ENCODE measurements at regions not wholly inside any gene's neighbourhood (a gene's known extent, or its start where the extent isn't known, plus 50 kb on each side); places are given as distances from the start of the nearest gene placed in this dataset.

DNA sequence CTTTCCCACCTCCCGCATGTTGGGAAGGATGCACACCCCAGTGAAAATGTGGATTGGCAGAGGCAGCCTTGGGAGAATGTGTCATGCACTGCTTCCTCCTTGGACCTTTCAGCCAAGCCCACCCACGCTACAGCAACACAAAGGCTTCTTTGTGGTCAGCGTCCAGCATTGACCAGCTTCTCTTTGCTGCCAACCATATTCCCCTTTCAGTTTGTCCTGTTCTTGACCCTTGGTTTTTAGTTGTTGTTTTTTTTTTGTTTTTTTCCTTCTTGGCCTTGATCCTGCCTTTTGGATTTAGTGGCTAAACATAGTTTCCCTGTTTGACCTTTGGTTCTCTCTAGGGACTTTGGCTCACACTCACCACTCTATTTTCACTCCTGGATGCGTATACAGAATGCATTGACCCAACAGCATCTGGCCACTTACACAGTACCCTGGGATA, 573.6 kb downstream of the INSC start:
- DNase-seq (ENCODE audit: low read depth in 2 of 2, low spot score in 1 of 2) = no peak

DNA sequence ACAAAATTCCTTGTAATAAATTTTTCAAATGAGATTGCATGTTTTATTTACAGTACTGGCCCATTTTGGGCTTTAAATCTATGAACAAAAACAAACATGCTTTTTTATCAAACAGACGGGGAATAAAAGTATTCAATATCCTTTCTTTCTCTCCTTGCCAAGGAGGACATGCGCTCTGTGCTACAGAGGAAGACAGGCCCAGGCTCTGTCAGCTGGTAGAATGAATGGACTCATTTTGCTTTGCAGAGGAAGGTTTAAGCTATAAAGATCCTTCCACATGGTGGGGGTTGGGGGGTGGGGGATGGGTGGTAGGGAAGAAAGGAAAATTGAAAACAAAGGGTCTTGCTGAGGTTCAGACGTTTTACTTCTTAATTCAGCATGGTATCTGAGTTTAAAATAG, 575.6 kb downstream of the INSC start:
- no peak for DNase-seq (ENCODE audit: low read depth in 2 of 2, low spot score in 1 of 2)

DNA sequence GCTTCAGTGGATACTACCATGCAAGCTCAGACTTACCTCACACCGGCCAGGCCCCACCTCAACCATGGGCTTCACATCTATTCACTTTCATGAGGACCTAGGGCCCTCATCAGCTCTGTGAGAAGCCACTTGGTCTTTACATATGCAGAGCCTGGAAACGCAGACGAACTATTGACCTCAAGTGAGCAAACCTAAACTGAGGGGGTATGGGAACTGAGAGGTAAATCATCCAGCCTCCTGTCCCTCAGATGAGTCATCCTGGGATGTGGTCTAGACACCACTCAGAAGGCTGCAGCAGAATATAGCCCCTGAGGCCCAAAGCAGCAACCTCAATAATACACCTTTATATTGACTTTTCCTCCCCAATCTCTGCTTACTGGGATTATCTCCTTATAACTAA, 578.0 kb downstream of the INSC start:
- DNase-seq (ENCODE audit: low read depth in 2 of 2, low spot score in 1 of 2) = no peak

DNA sequence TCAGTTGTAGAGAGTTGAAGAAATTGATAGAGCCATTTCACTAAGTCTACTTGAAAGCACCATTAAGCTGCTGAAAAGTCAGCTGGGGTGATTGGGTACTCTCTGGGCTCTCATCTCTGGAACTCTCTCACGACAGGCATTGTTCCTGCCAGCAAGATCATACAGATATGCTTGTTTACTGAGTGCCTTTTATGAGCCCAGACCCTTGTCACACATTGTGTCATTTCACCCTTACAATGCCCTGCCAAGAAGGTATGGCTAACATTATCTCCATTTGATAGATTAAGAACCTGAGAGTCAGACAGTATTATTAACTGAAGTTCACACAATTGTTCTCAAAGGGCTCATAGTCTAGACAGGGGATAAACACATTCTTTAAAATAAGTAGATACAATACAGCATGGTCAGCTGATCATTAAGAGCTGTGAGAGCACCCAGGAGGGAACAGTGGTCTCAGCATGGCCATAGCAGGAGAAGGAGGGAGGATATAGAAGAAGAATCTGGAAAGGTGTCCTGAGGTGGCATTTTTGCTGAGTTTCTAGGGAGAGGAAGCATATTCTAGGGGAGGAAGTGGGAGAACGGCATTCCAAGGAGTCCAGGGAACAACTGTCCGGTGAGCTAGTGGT, 580.5 kb downstream of the INSC start:
- no peak for DNase-seq (ENCODE audit: low read depth in 2 of 2, low spot score in 1 of 2)

DNA sequence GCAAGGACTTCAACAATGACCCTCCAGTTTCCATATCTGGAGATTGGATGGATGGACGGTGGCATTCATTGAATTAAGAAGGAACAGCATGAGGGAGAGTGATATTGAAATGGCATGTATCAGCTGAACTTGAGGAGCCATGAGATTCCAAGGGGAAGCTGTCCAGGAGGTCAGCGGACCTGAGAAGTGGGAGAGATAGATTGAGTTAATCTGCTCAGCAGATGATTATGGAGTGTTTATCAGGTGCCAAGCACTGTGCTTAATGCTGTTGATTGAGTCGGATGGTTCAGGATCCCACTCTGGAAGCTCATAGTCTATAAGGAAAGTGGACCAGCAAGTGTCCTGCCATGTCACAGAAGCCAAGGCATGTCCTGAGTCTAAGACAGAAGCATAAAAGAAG, 581.3 kb downstream of the INSC start:
- no peak for DNase-seq (ENCODE audit: low read depth in 2 of 2, low spot score in 1 of 2)

DNA sequence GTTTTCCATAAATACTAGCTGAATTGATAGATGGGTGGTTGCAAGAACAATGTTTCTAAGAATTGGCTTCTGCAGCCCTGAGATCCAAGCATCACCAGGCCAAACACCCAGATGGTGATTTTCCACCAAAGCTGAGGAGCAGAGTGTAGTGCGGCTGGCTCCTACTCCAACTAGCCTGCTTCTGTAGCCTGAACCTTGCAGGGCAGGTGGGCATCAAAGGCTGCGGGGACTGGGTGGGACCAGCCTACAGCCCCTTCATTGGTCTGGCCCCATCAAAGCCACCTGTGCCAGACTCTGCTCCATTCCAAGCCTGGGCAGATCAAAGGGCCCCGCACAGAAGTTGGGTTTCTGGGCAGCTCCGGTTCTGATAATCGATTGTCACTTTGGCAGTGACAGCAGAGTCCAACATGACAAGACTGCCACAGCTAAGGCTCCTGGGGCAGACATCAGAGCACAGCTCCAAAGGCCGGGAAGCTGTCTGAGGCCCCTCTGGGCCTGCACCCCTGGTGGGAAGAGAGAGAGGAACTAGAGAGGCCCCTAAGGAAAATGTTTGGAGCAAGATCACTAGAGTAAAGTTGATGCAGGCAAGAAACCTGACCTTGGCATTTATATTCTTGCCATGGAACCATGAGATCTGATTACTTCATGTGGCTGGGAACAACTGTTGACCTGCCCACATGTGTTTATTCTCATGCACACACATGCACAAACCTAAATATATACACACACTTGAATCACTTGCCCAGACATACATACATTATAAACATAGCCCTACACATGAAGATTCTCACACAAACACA, 582.9 kb downstream of the INSC start:
- no peak for DNase-seq (ENCODE audit: low read depth in 2 of 2, low spot score in 1 of 2)

DNA sequence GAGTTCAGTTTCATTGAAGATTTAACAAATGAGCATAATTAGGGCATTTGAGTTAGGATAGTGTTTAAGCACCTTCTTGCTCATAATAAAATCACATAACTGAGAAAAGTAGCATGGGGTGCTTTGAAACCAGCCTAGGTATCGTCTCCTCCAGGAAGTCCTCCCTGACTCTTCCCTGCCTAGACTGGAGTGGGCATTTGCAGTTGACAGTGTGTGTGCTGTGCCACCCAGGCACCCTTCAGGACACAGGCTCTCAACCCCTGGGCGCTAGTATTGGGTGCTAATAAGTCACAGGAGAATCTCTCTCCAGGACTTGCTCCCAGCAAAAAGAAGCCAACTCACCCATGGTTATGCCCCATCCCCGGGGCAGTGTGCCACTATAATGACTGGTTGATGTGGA, 584.1 kb downstream of the INSC start:
- DNase-seq (ENCODE audit: low read depth in 2 of 2, low spot score in 1 of 2) = no peak

DNA sequence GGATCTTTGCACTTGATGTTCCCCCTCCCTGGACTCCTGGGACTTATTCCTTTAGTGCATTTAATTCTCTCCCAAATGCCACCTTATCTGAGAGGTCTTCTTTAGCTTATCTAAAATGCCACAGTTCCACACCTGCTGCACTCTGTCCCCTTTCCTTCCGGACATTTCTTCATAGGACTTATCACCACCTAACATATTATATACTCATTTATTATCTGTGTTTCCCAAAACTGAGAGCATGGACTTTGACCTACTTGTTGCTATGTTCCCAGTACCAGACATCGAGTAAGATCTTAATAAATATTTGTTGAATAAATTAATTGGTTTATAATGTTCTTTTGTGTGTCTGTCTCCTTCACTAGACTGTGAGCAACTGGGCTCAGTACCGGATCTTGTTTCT, 585.3 kb downstream of the INSC start:
- no peak for DNase-seq (ENCODE audit: low read depth in 2 of 2, low spot score in 1 of 2)

DNA sequence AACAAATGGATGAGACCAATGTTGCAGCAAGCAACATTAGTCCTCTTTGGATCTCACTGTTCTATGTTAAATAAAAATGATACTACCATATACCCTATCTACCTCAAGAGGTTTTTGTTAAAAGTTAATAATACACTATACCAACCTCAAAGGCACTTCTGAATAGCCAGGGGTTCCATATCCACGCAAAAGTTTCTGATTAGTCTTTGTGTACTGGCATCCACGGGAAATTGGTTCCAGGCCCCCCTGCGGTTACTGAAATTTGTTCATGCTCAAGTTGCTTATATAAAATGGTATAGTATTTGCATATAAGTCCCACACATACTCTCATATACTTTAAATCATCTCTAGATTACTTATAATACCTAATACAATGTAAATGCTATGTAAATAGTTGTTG, 585.7 kb downstream of the INSC start:
- no peak for DNase-seq (ENCODE audit: low read depth in 2 of 2, low spot score in 1 of 2)

DNA sequence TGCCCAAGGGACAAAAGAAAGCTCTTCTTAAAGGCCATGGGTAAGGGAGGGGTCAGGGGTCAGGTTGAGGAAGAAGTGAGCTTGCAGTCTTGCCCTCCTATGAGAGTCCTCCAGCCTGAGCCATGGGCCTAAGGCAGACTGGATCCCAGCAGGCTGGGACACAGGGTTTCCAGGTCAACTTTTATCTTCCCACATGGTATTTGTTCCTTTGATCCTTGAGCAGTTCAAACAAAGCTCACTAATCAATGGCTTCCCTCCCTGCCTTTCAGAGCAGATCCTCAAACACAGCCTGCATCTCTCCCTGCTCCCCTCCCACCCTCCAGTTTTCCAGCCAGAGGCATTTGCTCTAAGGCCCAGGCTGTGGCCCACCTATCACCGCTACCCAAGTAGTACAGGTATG, 589.3 kb downstream of the INSC start:
- DNase-seq (ENCODE audit: low read depth in 2 of 2, low spot score in 1 of 2) = no peak

DNA sequence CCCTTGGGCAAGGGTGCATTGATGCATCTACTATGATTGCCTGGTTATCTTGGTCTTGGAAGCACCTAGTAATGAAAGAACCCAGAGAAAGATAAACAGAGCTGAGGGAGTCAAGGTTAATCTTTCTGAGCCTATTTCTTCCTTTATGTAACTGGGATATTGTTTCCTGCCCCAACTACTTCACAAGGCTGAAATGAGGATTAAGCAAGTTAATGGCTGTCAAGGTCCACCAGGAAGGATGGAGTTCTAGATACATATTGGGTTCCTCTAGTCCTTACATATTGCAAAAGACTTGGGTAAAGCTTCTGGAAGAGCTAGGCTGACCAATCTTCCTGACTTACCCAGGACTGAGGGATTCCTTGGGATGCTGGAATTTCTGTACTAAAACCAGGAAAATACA, 589.8 kb downstream of the INSC start:
- DNase-seq (ENCODE audit: low read depth in 2 of 2, low spot score in 1 of 2) = no peak

DNA sequence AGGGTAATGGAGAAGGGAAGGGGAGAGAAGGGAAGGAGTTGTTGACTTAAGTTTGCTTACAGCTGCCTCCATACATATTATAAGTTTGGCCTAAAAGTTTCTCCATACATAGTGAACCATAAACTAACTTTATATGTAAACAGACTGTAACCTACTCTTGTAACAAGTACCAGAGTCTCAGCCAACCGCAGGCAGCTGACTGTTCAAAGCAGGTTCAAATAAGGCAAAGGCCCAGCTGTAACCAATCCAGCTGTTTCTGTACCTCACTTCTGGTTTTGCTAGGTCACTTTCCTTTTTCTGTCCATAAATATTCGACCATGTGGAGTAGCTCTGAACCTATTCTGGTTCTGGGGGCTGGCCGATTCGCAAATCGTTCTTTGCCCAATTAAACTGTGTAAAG, 591.2 kb downstream of the INSC start:
- DNase-seq (ENCODE audit: low read depth in 2 of 2, low spot score in 1 of 2) = no peak

DNA sequence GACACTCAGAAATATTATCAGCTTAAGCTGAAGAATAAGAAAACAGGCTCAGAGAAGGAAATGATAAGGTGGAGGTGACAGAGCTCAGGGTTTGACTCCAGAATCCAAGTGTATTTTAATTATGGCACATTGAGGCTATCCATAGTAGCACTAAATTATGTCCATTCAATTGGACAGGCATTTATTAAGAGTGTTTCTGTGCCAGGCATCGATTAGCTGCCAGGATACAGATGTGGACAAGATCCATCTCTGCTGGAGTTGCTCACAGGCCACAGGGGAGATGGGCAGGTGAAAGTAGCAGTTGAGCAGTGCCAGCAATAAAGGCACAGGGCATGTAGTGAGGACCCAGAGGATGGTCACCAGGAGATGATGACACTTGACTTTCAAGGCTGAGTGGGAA, 592.5 kb downstream of the INSC start:
- DNase-seq (ENCODE audit: low read depth in 2 of 2, low spot score in 1 of 2) = no peak

DNA sequence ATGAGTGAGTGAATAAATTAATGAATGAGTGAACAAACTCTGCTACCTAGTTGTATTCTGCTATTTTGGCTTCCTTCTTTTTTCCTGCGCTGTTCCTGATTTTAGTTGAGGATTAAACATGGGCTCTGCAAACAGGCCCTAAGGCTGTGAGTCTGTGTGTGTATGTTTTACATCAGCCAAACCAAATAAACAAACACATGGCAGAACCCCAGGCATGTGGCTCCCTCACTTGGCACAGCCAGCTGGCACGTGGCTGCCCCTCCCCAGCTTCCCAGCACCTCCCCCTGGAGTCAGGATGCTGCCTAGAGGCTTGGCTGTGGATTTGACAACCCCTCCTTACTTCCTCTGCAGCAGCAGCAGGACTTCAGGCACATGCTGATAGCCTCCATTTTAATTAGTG, 593.2 kb downstream of the INSC start:
- no peak for DNase-seq (ENCODE audit: low read depth in 2 of 2, low spot score in 1 of 2)

DNA sequence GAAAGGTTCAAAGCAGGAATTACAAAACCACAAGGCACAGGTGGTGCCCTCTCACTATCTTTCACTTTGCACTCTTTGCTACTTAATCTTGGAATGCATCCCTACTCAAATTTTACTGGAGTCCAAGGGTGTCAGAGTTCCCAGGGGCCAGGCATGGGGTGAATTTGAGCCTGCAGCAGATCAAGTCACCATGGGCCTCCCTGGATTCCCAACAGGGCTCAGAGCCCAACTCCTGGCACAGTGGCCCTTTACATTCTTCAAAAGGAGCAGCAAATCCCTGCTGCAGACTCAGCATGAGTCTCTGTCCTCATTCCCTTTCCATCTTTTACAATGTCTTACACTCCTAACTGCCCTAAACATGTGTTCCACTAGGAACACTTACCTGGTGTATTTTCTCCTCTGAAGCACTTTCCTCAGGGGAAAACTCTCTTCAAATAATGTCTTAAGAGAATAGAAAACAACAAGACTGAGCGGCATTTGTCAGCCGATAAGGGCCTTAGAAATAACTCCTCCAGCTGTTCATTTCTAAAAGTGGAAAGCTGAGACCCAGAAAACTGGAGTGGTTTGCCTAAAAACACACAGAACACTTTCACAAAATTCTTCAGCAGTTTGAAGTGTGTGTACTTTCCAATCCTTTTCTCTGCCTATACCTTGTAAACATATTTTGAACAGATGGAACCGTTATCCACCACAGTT, 596.0 kb downstream of the INSC start:
- DNase-seq (ENCODE audit: low read depth in 2 of 2, low spot score in 1 of 2) = no peak

DNA sequence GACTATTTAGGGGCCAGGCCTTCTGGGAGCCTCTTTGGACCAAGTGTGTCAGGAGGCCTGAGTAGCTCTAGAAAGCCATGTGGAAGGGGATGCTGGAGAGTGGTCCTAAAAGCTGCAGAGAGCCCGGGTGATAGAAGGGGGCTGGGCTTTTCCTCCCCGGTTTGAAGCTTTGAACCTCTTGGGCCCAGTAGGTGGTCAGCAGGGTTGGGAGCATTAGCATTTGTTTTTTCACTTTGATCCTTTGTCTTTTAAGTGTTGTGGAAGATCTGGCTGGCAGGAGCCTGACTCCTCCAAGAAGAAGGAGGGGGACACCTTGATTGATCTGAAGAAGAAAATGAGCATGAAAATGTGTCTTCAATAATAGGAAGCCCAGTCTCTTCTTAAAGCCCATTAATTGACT, 596.6 kb downstream of the INSC start:
- DNase-seq (ENCODE audit: low read depth in 2 of 2, low spot score in 1 of 2) = no peak

DNA sequence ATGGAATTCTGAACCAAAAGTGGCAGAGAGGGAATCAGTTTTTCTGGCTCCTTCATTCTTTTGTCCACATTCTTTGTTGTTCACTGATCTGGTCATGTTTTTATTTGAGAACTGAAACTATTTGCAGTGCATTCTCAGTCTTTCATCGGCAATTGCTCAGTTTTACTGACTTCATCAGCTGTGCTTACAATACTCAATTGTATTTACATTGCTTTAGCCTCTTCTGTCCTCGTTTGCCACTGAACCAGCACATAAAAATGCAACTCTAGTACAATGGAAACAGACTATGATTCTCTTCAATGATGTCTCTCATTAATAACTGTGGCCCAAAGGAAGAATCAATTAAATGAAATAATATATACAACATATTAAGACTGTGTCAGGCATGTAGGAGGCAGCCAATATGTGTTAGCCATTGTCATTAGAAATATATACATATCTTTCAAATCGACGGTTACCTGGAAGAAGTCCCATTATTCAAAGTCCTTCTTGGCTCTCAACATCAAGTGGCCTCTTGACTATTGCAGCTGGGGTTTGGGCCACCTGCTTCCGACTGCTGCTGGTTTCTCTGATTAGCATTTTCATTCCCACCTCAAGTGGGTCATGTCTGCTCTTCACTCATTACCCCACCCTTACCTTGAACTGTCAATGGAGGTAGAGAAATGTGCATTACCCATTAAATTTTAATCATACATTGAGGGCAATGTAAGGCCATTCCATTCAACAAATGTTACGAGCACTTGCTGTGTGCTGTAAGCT, 600.1 kb downstream of the INSC start:
- DNase-seq (ENCODE audit: low read depth in 2 of 2, low spot score in 1 of 2) = no peak

DNA sequence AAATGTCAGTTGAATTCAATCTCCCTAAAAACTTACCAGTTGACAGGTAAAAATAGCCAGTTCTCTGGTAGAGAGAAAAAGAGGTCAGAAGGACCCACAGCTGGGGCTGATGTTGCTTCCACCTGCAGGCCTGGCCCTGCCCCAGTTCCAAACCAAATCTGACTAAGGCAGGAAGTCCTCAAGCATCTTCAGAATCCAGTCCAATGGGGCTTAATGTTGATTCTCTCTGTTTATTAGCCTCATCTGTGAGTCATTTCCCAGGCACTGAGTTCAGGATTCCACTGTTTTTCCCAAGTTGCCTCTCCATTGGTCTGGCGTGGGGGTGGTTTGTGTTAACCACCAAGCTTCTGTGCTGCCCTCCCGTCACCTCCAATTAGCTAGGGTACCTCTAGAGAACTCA, 601.8 kb downstream of the INSC start:
- no peak for DNase-seq (ENCODE audit: low read depth in 2 of 2, low spot score in 1 of 2)

DNA sequence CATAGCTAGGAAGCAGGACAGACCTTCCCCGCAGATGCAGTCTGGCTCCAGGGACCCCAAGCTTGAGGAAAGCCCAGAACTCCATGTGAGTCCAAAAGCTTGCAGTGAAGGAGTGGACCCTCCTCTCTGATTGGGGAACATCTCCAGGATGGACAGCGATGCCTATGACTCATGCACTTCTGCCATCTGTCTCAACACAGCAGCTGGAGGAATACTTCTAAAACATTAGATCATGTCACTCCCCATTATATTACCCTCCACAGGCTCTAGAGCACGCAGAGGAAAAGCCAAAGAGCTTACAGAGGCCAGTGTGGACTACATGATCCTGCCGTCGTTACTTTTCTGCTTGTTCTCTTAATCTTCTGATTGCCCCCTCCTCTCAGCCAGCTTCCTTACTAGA, 605.7 kb downstream of the INSC start:
- no peak for DNase-seq (ENCODE audit: low read depth in 2 of 2, low spot score in 1 of 2)

DNA sequence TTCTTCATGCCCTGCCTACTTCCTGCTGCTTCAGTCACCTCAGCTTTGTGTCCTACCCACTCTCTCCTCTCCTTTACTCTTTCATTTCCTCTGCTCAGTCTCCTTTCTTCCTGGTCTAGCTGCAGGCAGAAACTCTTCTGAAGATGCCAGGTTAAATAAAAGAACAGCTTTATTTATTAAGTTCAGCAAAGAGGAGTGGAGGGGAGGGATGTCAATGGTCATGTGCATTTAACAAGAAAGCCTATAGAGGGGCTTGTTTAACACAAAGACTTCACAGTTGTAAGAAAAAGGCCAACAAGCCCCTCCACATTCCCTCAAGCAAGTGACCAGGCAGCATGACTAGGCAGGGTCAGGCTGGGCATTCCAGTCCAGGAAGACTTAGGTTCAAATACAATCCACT, 609.2 kb downstream of the INSC start:
- no peak for DNase-seq (ENCODE audit: low read depth in 2 of 2, low spot score in 1 of 2)

DNA sequence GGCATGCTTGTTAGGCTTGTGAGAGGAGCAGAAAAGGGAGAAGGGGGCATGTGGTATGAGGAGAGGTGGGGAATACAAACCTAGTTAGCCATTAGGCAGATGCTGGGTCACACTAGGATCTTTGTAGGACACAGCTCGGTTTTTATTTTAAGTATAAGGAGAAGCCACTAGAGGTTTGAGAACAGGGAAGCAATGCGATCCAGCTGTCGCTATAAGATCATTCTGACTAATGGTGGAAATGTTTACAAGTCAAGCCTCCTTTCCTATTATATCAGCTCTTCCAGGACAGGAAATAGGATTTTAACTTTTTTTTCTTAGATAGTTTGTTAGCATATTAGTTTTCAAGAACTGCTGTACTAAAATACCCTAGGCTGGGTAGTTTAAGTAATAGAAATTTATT, 609.9 kb downstream of the INSC start:
- DNase-seq (ENCODE audit: low read depth in 2 of 2, low spot score in 1 of 2) = no peak

DNA sequence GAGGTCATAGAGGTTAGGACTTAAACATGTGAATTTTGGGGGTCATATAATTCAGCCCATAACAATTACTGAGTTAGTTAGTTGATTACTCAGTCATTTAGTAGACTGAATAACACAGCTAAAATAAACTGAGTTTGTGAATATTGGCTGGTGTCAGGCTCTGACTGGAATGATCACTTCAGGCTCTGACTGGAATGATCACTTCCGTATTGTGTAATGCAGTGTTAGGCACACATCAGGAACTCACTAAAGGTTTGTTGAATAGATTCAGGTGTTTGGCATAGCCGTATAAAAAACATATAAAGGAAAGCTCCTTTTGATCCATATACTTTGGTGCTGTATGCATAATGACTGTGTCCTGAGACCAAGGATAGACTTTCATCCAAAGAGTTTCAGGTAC, 610.5 kb downstream of the INSC start:
- no peak for DNase-seq (ENCODE audit: low read depth in 2 of 2, low spot score in 1 of 2)

Measured in stimulated activated CD8-positive, alpha-beta memory T cell treated with anti-CD3 and anti-CD28 coated beads, Interleukin-4, amount 100 ng/mL, for 4 hours (primary cell).